HG03354 (cell line): ENCODE measurements at regions not wholly inside any gene's neighbourhood (a gene's known extent, or its start where the extent isn't known, plus 50 kb on each side); places are given as distances from the start of the nearest gene placed in this dataset.

Experiments
- ATAC-seq: cut with Tn5 transposase; IDR thresholded peaks from one replicate; pipeline ENCODE4 v1.9.1; 2021; ENCODE audit warnings: mild to moderate bottlenecking; ENCODE audit not compliant: unreplicated experiment, poor library complexity, severe bottlenecking

- ATAC-seq = no peak
Observed at GRCh38 chr6:153898360-153899059, 140.5 kb upstream of the OPRM1 start.

- no peak for ATAC-seq
Observed at GRCh38 chr6:153882411-153882810, 156.6 kb upstream of the OPRM1 start.

GRCh38 chr6:153873541-153873940 lies 165.5 kb upstream of the OPRM1 start:
- no peak for ATAC-seq

- ATAC-seq = no peak
Observed at GRCh38 chr6:153872946-153873345, 166.1 kb upstream of the OPRM1 start.

GRCh38 chr6:153862927-153863326 lies 176.1 kb upstream of the OPRM1 start:
- no peak for ATAC-seq

GRCh38 chr6:153862139-153862538 lies 176.9 kb upstream of the OPRM1 start:
- no peak for ATAC-seq

GRCh38 chr6:153858529-153858928 lies 180.5 kb upstream of the OPRM1 start:
- peak; percentile 65 for ATAC-seq

DNA sequence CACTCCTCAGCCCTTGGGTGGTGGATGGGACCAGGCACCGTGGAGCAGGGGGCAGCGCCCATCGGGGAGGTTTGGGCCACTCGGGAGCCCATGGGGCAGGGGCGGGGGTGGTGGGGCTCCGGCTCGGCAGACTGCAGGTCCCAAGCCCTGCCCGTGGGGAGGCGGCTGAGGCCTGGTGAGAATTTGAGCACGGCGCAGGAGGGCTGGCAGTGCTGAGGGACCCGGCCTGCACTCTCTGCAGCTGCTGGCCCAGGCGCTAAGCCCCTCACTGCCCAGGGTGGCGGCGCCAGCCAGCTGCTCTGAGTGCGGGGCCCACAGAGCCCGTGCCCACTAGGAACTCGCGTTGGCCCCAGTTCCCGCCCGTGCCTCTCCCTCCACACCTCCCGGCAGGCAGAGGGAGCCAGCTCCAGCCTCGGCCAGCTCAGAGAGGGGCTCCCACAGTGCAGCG lies 182.1 kb upstream of the OPRM1 start:
- ATAC-seq = no peak

- ATAC-seq = no peak
Observed at GRCh38 chr6:153852481-153852880, 186.6 kb upstream of the OPRM1 start.

DNA sequence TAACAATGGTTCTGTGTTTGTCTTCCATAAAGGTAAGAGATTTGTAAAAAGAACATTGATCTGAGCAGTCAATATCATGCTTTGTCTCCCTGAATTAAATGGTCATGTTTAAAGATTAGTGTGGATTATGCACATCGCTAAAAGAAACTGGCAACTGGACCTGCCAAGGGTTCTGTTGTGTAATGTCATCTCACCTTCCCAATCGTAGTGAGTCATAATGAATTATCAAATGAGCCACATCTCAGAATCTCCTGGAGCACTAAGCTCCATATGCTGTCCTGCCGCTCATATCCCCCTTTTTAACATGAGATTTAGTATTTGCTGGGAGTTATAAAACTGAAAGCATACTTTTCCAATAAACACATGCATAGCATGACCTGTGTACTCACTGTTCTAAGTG lies 187.0 kb upstream of the OPRM1 start:
- ATAC-seq = no peak

DNA sequence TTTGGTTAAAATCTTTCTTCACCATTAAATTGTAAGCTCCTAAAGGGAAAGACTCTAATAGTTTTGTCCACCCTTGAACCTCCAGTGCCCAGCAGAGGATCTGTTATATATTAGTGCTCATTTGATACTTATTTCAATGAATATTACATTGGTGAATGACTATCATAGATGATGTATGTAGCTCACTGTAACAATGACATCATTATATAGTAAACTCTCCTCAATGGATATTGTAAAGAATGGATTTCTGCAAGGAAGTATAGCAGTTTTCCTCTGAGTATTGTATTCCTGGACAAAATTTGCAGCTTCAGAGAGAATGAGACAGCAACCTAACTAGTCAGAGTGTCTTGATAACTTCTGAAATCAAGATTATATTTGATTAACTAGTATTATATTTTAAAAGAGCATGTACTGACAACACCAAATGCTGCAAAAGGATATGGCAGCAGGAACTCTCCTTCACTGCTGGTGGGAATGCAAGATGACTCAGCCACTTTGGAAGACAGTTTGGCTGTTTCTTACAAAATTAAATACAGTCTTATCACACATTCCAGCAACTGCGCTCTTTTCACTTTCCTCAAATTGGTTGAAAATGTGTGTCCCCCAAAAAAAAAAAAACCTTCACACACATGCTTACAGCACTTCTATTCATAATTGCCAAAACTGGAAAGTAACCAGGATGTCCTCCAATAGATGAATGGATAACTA lies 189.8 kb upstream of the OPRM1 start:
- ATAC-seq = no peak

DNA sequence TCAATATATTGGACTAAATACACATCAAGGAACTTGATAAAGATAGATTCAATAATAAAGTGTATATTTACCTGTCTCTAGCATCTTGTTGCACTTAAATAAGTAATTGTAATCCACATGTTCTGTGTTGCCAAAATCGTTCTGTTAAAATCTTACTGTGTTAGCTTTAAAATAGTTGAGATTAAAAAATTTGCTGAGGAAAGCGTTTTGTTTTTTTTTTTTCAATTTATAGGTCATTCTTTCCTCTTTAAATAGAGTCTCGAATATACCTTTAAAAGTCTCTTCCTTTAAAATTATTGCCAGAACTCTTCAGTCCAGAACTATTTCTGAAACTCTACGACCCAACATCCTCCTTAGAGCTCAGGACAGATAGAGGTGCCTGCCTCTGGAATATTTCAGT lies 195.6 kb upstream of the OPRM1 start:
- ATAC-seq = no peak

- no peak for ATAC-seq
Observed at GRCh38 chr6:153842491-153842890, 196.5 kb upstream of the OPRM1 start.

DNA sequence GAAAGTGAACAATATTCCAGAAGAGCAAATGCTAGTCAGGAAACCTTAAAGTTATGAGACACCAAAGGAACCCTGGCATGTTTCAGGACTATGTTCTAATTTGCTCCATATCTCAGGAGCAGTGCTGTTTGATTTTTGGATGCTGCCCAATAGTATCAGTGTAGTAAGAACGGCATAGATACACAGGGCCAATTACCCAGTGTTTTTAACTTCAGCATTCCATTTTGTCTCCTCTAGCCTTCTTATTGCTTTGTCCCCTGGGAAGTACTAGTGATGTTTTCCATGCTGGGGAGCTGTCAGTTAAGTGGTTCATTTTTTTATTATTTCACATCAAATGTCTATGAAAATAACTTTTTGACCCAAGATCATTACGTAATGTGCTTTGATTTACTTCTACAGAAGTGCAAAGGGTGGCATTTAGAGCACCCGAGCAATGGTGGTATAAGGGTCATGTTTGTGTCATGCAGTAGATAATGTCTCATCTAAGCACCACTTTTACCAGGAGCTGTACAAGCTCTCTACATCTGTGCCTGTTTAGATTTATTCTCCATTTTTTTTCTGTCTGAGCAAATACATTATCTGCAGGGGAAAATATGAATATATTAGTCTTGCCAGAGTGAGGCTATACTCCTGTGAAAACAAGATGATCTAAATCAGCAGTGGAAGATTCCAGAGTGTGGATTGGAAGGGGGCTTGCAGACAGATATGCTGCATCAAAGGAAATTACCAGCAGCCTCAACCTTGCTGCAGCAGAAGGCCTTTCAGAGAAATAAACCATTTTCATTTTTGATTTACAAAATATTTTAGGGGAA lies 198.8 kb upstream of the OPRM1 start:
- ATAC-seq = no peak

- ATAC-seq = no peak
Observed at GRCh38 chr6:153832543-153832942, 206.5 kb upstream of the OPRM1 start.

- ATAC-seq = no peak
Observed at GRCh38 chr6:153831350-153832078, 207.5 kb upstream of the OPRM1 start.

DNA sequence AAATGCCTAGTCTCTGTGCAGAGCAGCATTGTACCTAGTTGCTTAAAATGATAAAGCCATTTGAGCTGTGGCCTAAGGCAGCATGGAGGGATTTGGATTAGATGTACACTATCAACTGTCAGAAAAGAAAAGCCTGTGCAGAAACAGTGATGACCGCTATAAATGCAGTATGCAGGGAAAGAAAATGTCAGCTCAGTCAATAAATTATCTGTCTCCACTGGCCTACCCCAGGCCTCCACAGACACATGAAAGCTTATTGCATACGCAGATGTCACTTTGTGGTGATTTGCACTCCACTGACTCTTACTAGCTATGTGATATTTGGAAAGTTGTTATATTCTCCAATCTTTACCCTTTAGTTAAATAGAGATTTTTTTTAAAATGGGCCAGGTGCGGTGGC lies 221.9 kb upstream of the OPRM1 start:
- ATAC-seq = no peak

DNA sequence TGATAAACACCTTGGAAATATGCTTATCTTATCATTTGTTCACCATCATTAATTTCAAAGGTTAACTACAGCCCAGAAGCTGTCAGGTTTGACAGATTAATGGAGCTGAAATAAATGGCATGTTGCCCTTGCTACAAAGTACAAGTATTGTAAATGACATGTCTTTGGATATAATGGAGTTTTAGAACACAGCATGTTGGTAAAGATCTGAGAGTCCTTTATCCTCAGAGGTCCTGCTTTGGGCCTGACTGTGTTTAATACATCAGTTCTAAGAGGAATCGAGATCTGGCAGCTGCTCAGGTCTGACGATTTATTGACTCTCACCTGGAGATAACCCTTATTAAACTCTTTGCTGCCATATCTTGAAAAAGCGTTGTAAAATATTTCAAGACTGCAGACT lies 222.7 kb upstream of the OPRM1 start:
- no peak for ATAC-seq

DNA sequence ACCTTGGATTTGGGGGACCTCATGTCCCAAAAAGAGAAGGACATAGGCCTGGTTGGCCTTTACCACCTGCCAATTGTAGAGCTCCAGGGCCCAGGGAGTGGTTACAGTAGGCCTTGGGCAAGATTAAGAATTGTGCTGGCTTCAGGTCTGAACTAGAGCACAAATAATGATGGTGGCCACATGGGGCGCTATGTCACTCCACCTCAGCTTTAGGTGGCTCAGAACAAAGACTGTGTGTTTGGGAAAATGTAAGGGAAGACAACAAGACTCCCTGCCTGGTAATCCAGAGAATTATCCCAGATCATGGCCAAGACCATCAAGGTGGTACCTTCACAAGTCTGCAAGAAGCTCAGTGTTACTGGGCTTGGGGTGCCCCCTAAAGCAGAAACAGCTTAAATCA lies 224.9 kb upstream of the OPRM1 start:
- no peak for ATAC-seq

- ATAC-seq = no peak
Observed at GRCh38 chr6:153804755-153805330, 234.2 kb upstream of the OPRM1 start.
